Liver (tissue), 3 donors: ENCODE measurements at regions not wholly inside any gene's neighbourhood (a gene's known extent, or its start where the extent isn't known, plus 50 kb on each side); places are given as distances from the start of the nearest gene placed in this dataset.

Source experiments
- EGR1 ChIP-seq, 2 donors: IDR thresholded peaks; 2 replicates each; pipeline ENCODE4 v1.6.1; 2016 to 2018; ENCODE audit warnings: antibody characterized with exemption in 2 of 2, low read depth in 2 of 2
- GABPA ChIP-seq, 2 donors: IDR thresholded peaks in 1 of 2; conservative IDR thresholded peaks in 1 of 2; 2 replicates each; pipeline ENCODE4 v1.6.1; 2016; ENCODE audit warnings: antibody characterized with exemption in 2 of 2, mild to moderate bottlenecking in 1 of 2, moderate library complexity in 1 of 2
- RAD21 ChIP-seq, 2 donors: IDR thresholded peaks; 2 replicates each; pipeline ENCODE4 v1.6.1; 2016; ENCODE audit warnings: antibody characterized with exemption in 2 of 2, mild to moderate bottlenecking in 2 of 2
- TAF1 ChIP-seq: conservative IDR thresholded peaks from 2 replicates; pipeline ENCODE4 v1.6.1; 2016; ENCODE audit warnings: antibody characterized with exemption, mild to moderate bottlenecking
- TF ChIP-seq, protein P1 (sequence below): fragments of 150-350 bp; IDR thresholded peaks from 2 replicates; pipeline ENCODE4 v1.5.1; 2017; ENCODE audit warnings: improper control_type of control experiment, low read depth, low read length; ENCODE audit not compliant: missing input control
- TF ChIP-seq, protein P2 (sequence below): IDR thresholded peaks from 2 replicates; pipeline ENCODE4 v1.6.1; 2016; ENCODE audit warnings: antibody characterized with exemption
- TF ChIP-seq, protein P3 (sequence below): IDR thresholded peaks from 2 replicates; pipeline ENCODE4 v1.6.1; 2016; ENCODE audit warnings: antibody characterized with exemption, mild to moderate bottlenecking
- donor health status: healthy.
- donor health status: healthy.

DNA sequence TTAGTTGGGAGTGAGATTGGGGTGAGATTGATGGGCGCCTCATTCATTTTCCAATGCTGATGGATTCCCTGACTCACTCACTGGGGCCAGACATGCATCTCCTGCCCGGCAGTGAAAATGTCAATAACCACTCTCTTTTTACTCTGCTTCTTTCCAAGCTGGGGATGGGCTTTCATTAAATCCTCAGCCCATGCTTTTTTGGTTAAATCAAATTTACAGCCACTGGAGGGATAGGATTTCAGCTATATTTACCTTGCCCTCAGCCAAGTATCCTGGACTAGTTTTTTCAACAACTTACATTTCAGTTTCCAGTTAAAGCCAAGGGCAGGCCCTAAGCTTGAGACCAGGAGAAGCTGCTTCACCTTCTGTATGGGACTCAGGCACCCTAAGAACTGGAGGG lies 162.8 kb downstream of the TSN start:
- TF ChIP-seq, protein P1, sequence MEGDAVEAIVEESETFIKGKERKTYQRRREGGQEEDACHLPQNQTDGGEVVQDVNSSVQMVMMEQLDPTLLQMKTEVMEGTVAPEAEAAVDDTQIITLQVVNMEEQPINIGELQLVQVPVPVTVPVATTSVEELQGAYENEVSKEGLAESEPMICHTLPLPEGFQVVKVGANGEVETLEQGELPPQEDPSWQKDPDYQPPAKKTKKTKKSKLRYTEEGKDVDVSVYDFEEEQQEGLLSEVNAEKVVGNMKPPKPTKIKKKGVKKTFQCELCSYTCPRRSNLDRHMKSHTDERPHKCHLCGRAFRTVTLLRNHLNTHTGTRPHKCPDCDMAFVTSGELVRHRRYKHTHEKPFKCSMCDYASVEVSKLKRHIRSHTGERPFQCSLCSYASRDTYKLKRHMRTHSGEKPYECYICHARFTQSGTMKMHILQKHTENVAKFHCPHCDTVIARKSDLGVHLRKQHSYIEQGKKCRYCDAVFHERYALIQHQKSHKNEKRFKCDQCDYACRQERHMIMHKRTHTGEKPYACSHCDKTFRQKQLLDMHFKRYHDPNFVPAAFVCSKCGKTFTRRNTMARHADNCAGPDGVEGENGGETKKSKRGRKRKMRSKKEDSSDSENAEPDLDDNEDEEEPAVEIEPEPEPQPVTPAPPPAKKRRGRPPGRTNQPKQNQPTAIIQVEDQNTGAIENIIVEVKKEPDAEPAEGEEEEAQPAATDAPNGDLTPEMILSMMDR: no peak
- TF ChIP-seq TAF1 (no peak), GABPA (IDR thresholded peaks at IDR 0.05 in 1 of 2, conservative IDR thresholded peaks at IDR 0.05 in 1 of 2) (no peak), RAD21 (IDR thresholded peaks at IDR 0.05) (no peak), EGR1 (IDR thresholded peaks at IDR 0.05; ENCODE audit: low read depth in 2 of 2) (no peak)
- TF ChIP-seq, protein P2, sequence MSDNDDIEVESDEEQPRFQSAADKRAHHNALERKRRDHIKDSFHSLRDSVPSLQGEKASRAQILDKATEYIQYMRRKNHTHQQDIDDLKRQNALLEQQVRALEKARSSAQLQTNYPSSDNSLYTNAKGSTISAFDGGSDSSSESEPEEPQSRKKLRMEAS: no peak
- TF ChIP-seq, protein P3, sequence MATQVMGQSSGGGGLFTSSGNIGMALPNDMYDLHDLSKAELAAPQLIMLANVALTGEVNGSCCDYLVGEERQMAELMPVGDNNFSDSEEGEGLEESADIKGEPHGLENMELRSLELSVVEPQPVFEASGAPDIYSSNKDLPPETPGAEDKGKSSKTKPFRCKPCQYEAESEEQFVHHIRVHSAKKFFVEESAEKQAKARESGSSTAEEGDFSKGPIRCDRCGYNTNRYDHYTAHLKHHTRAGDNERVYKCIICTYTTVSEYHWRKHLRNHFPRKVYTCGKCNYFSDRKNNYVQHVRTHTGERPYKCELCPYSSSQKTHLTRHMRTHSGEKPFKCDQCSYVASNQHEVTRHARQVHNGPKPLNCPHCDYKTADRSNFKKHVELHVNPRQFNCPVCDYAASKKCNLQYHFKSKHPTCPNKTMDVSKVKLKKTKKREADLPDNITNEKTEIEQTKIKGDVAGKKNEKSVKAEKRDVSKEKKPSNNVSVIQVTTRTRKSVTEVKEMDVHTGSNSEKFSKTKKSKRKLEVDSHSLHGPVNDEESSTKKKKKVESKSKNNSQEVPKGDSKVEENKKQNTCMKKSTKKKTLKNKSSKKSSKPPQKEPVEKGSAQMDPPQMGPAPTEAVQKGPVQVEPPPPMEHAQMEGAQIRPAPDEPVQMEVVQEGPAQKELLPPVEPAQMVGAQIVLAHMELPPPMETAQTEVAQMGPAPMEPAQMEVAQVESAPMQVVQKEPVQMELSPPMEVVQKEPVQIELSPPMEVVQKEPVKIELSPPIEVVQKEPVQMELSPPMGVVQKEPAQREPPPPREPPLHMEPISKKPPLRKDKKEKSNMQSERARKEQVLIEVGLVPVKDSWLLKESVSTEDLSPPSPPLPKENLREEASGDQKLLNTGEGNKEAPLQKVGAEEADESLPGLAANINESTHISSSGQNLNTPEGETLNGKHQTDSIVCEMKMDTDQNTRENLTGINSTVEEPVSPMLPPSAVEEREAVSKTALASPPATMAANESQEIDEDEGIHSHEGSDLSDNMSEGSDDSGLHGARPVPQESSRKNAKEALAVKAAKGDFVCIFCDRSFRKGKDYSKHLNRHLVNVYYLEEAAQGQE: no peak
